Tibial artery (tissue), 4 donors: ENCODE measurements at regions not wholly inside any gene's neighbourhood (a gene's known extent, or its start where the extent isn't known, plus 50 kb on each side); places are given as distances from the start of the nearest gene placed in this dataset.
"Not testable (repeated sequence)": the region's sequence is repeated elsewhere in the genome, so short reads cannot be mapped to it uniquely, and the experiment has no call there.

ENCODE experiments used
- DNase-seq, 2 donors: peaks; one replicate each; pipeline ENCODE4 v3.0.0-alpha.2; 2019
- H3K27ac ChIP-seq, 2 donors: fragments of 200-600 bp; sonication (generic) in 1 of 2; 1 replicate in 1 of 2; 2 replicates in 1 of 2; pipeline ENCODE4 v1.5.1; 2018 to 2019; ENCODE audit warnings: mild to moderate bottlenecking in 1 of 2
- H3K27me3 ChIP-seq, 2 donors: fragments of 200-600 bp; sonication (generic) in 1 of 2; one replicate each; pipeline versions ENCODE4 v1.5.1 to v1.6.0; 2016 to 2019
- H3K36me3 ChIP-seq, 3 donors: fragments of 200-600 bp; sonication (generic) in 2 of 3; one replicate each; pipeline ENCODE4 v1.5.1; 2016 to 2019; ENCODE audit warnings: mild to moderate bottlenecking in 2 of 3
- H3K4me1 ChIP-seq, 4 donors: fragments of 200-600 bp; sonication (generic) in 2 of 4; 1 replicate in 3 of 4; 2 replicates in 1 of 4; pipeline ENCODE4 v1.5.1; 2016 to 2019
- H3K4me3 ChIP-seq, 2 donors: fragments of 200-600 bp; sonication (generic) in 1 of 2; 1 replicate in 1 of 2; 2 replicates in 1 of 2; pipeline ENCODE4 v1.5.1; 2018 to 2019; ENCODE audit warnings: mild to moderate bottlenecking in 2 of 2
- H3K9me3 ChIP-seq, 3 donors: fragments of 200-600 bp; sonication (generic) in 1 of 3; one replicate each; pipeline ENCODE4 v1.5.1; 2016 to 2019
- CTCF ChIP-seq, 2 experiments: fragments of 200-600 bp in 1 of 2; fragments of 450-650 bp in 1 of 2; IDR thresholded peaks; one replicate each; pipeline ENCODE4 v1.5.1; 2017 to 2019; ENCODE audit warnings: antibody characterized with exemption in 2 of 2, mild to moderate bottlenecking in 1 of 2, moderate library complexity in 1 of 2
- intact Hi-C: fragments of 100-400 bp; cut with DNase I; formaldehyde crosslinking; loops from one replicate; pipeline ENCODE4 v1.15.0; 2023; ENCODE audit warnings: low total_unique reads

GRCh38 chr16:48075398-48075797, 80.4 kb downstream of the ABCC12 start:
- Histone ChIP-seq H3K36me3 (no peaks in the 10 kb centered on the region), H3K4me3 (no peak overlapping the region), H3K27me3 (peaks cover 0 to 4% of the 10 kb centered on the region in 2 donors), H3K27ac (no peak overlapping the region), H3K4me1 (no peaks in the 10 kb centered on the region), H3K9me3 (no peaks in the 10 kb centered on the region)
- intact Hi-C loops = no loop called here
- no peak for TF ChIP-seq CTCF (IDR thresholded peaks at IDR 0.05)
- DNase-seq = no peak

DNA sequence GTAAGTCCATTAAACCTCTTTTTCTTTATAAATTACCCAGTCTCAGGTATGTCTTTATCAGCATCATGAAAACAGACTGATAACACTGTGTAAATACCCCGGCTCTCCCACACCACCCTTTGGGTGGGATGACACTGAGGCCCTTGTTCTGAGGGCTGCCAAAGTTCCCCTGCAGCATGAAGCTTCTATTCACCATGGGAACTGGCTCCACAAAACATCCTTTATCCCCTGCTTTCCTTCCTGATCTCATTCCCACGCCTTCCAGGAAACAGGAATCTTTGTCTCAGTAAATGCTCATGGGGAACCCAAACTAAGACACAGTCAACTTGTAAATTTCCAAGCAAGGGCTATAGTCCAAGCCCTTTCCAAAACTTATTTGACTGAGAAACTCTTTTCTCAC, 88.4 kb downstream of the ABCC12 start:
- Histone ChIP-seq H3K36me3 (no peaks in the 10 kb centered on the region), H3K4me1 (no peaks in the 10 kb centered on the region), H3K27me3 (peaks cover 0 to 4% of the 10 kb centered on the region in 2 donors), H3K27ac (no peak overlapping the region), H3K4me3 (no peak overlapping the region), H3K9me3 (no peaks in the 10 kb centered on the region)
- no peak for DNase-seq
- intact Hi-C loops = no loop called here
- no peak for TF ChIP-seq CTCF (IDR thresholded peaks at IDR 0.05)

- TF ChIP-seq CTCF (IDR thresholded peaks at IDR 0.05) = no peak
- DNase-seq = no peak
- no peak overlapping the region for H3K4me3 ChIP-seq
- H3K27ac ChIP-seq = no peak overlapping the region
- no peaks in the 10 kb centered on the region for H3K27me3 ChIP-seq
- H3K36me3 ChIP-seq = no peaks in the 10 kb centered on the region
- no peaks in the 10 kb centered on the region for H3K9me3 ChIP-seq
- intact Hi-C loops = no loop called here
- no peaks in the 10 kb centered on the region for H3K4me1 ChIP-seq
These were observed 90.8 kb downstream of the ABCC12 start for GRCh38 chr16:48064971-48065370.

DNA sequence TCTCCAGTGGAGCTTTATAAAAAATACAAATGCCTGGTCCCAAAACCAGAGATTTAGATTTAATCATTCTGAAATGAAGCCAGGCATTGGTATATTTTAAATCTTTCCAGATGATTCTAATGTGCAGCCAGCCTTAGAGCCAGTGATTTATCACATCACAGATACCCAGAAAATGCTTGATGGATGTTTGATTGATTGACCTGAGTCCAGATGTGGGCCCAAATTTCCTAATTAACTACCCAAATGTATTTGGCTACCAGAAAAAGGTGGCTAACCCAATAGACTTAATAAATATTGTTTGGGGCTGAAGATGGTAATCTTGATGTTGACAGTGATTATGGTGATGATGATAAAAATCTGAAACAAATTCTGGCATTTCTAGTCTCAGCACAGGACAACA, 93.1 kb downstream of the ABCC12 start:
- intact Hi-C loops = no loop called here

DNA sequence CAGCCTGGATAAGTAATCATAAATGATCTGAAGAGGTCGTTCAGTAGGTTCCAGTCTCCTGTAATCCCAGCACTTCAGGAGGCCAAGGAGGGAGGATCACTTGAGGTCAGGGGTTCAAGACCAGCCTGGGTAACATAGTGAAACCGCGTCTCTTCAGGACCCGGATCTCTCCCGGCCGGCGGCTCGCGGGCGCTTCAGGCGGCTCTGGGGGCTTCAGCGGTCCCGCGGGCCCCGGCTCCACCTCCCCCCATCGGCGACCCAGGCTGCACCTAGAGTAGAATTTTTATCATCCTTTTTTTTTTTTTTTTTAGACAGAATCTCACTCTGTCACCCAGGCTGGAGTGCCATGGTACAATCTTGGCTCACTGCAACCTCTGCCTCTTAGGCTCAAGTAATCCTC, 95.9 kb downstream of the ABCC12 start:
- Histone ChIP-seq H3K27me3 (peaks cover 0 to 8% of the 10 kb centered on the region in 2 donors), H3K36me3 (no peaks in the 10 kb centered on the region), H3K4me1 (peaks cover 0 to 3% (median 1%) of the 10 kb centered on the region in 4 donors), H3K9me3 (no peaks in the 10 kb centered on the region), H3K27ac (no peak overlapping the region), H3K4me3 (no peak overlapping the region)
- TF ChIP-seq CTCF (IDR thresholded peaks at IDR 0.05) = no peak
- no peak for DNase-seq
- intact Hi-C loops = no loop called here

More for the DNA sequence above, 93.1 kb downstream of the ABCC12 start:
- Histone ChIP-seq H3K4me3 (no peak overlapping the region), H3K36me3 (no peaks in the 10 kb centered on the region), H3K27me3 (peaks cover 0 to 8% of the 10 kb centered on the region in 2 donors), H3K4me1 (no peaks in the 10 kb centered on the region), H3K27ac (no peak overlapping the region), H3K9me3 (no peaks in the 10 kb centered on the region)
- TF ChIP-seq CTCF (IDR thresholded peaks at IDR 0.05) = no peak
- no peak for DNase-seq

GRCh38 chr16:48059190-48059589, 96.6 kb downstream of the ABCC12 start:
- H3K4me3 ChIP-seq, H3K4me1 ChIP-seq, DNase-seq, intact Hi-C loops, H3K27ac ChIP-seq, H3K36me3 ChIP-seq, H3K9me3 ChIP-seq, H3K27me3 ChIP-seq: not testable (repeated sequence)
